ENCODE measurements at regions not wholly inside any gene's neighbourhood (a gene's known extent, or its start where the extent isn't known, plus 50 kb on each side); places are given as distances from the start of the nearest gene placed in this dataset.
"Not testable (repeated sequence)": the region's sequence is repeated elsewhere in the genome, so short reads cannot be mapped to it uniquely, and the experiment has no call there.

DNA sequence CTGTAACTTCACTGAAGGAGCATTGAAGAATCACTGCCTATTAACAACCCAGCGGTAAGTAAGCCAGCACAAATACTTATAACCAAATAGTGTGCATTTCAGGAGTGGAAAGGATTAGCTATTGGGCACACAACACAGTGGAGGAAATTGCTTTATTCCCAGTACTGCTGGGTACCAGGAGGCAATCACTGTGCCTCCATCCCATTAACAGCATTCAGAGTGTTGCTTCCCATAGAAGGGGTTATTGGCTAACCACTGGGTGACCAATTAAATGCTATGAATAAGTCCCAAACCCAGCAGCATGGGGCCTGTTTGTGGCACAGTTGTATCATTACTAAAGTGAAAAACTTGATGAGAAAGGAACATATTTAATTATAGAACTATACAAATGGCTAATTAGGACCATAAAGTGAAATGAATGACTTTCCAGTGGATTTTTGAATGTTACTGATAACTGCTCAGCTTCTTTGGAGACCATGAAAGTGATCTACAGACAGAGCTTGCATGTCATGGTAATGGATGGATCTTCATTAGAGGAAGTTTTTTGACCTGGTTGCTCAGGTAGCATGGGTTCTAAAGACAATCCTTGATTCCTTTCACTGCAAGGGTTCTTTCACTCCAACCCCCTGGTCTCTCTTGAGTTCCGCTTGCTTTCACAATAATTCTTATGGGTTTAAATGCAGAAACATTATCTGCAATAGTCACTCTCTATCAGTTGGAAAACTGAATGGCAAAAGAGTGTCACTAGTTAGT is 413.3 kb upstream of the RORB start:
- H2AFZ ChIP-seq (ENCODE audit: low read length), result no peak overlapping the region
- no peaks in the 10 kb centered on the region for H3K79me2 ChIP-seq (ENCODE audit: insufficient read depth, low read depth, low read length)
- H3K4me1 ChIP-seq (ENCODE audit: insufficient read depth, low read length, poor library complexity, severe bottlenecking), result no peaks in the 10 kb centered on the region
- ChIA-PET CTCF (ENCODE audit: unreplicated experiment) (no interaction called here), POLR2A (no interaction called here)
- H3K36me3 ChIP-seq (ENCODE audit: insufficient read depth, low read length), result no peaks in the 10 kb centered on the region
- no peak overlapping the region for H3K4me2 ChIP-seq (ENCODE audit: low read length)
- intact Hi-C loops (cut with micrococcal nuclease; ENCODE audit: unreplicated experiment), result no loop called here
- TF ChIP-seq EZH2phosphoT487 (IDR thresholded peaks at IDR 0.05; ENCODE audit: borderline replicate concordance, low read depth, low read length), result no peak
- H3K27ac ChIP-seq (ENCODE audit: low read depth, low read length, poor library complexity, severe bottlenecking), result no peak overlapping the region
- no peaks in the 10 kb centered on the region for H3K9me2 ChIP-seq (ENCODE audit: insufficient read depth, low read length)
- DNase-seq (ENCODE audit: low spot score), result no peak
- H4K20me1 ChIP-seq (ENCODE audit: insufficient read depth, low read length), result no peaks in the 10 kb centered on the region
- H3K4me3 ChIP-seq (ENCODE audit: low read depth, low read length, poor library complexity, severe bottlenecking), result no peak overlapping the region
- BruUV-seq (replicated peaks), result no TSS peak
- no peaks in the 10 kb centered on the region for H3K9me3 ChIP-seq (ENCODE audit: low read length)

DNA sequence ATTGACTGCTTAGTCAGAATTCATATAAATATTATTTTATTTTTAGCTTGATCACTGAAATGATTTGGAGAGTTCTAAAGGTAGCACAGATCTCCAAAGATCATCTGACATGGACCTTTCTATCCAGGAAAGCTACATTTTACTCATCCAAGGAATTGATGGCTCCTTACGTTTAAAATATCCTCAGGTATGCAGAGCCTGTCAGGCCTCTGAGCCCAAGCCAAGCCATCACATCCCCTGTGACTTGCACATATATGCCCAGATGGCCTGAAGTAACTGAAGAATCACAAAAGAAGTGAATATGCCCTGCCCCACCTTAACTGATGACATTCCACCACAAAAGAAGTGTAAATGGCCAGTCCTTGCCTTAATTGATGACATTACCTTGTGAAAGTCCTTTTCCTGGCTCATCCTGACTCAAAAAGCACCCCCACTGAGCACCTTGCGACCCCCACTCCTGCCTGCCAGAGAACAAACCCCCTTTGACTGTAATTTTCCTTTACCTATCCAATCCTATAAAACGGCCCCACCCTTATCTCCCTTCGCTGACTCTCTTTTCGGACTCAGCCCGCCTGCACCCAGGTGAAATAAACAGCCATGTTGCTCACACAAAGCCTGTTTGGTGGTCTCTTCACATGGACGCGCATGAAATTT is 411.6 kb upstream of the RORB start:
- intact Hi-C loops (cut with micrococcal nuclease; ENCODE audit: unreplicated experiment); H2AFZ ChIP-seq (ENCODE audit: low read length); DNase-seq (ENCODE audit: low spot score); CTCF ChIA-PET (ENCODE audit: unreplicated experiment); BruUV-seq (replicated peaks); H3K4me1 ChIP-seq (ENCODE audit: insufficient read depth, low read length, poor library complexity, severe bottlenecking); H3K9me2 ChIP-seq (ENCODE audit: insufficient read depth, low read length); H3K9me3 ChIP-seq (ENCODE audit: low read length); H4K20me1 ChIP-seq (ENCODE audit: insufficient read depth, low read length); H3K36me3 ChIP-seq (ENCODE audit: insufficient read depth, low read length); POLR2A ChIA-PET; H3K79me2 ChIP-seq (ENCODE audit: insufficient read depth, low read depth, low read length); H3K27ac ChIP-seq (ENCODE audit: low read depth, low read length, poor library complexity, severe bottlenecking); H3K4me3 ChIP-seq (ENCODE audit: low read depth, low read length, poor library complexity, severe bottlenecking); H3K4me2 ChIP-seq (ENCODE audit: low read length): not testable (repeated sequence)

DNA sequence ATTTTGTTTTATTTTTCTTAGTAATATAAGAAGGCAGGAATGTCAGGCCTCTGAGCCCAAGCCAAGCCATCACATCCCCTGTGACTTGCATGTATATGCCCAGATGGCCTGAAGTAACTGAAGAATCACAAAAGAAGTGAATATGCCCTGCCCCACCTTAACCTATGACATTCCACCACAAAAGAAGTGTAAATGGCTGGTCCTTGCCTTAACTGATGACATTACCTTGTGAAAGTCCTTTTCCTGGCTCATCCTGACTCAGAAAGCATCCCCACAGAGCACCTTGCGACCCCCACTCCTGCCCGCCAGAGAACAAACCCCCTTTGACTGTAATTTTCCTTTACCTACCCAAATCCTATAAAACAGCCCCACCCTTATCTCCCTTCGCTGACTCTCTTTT is 406.2 kb upstream of the RORB start:
- H3K9me3 ChIP-seq (ENCODE audit: low read length); DNase-seq (ENCODE audit: low spot score); H3K36me3 ChIP-seq (ENCODE audit: insufficient read depth, low read length); intact Hi-C loops (cut with micrococcal nuclease; ENCODE audit: unreplicated experiment); H3K9me2 ChIP-seq (ENCODE audit: insufficient read depth, low read length); POLR2A ChIA-PET; BruUV-seq (replicated peaks); H3K79me2 ChIP-seq (ENCODE audit: insufficient read depth, low read depth, low read length); CTCF ChIA-PET (ENCODE audit: unreplicated experiment); H3K27ac ChIP-seq (ENCODE audit: low read depth, low read length, poor library complexity, severe bottlenecking); H2AFZ ChIP-seq (ENCODE audit: low read length); H3K4me3 ChIP-seq (ENCODE audit: low read depth, low read length, poor library complexity, severe bottlenecking); H3K4me1 ChIP-seq (ENCODE audit: insufficient read depth, low read length, poor library complexity, severe bottlenecking); H4K20me1 ChIP-seq (ENCODE audit: insufficient read depth, low read length); H3K4me2 ChIP-seq (ENCODE audit: low read length): not testable (repeated sequence)

DNA sequence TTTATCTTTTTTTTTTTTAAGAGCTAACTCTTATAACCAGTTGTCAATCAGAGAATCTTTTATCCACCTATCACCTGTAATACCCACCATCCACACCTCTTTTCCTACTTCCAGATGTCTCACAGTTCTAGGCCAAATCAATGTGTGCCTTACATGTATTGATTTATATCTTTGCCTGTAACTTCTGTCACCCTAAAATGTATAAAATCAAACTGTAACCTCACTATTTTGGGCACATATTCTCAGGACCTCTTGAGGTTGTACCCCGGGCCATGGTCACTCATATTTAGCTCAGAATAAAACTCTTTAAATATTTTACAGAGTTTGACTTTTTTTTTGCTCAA is 404.7 kb upstream of the RORB start:
- Histone ChIP-seq H3K4me3 (ENCODE audit: low read depth, low read length, poor library complexity, severe bottlenecking) (no peak overlapping the region), H3K9me3 (ENCODE audit: low read length) (no peaks in the 10 kb centered on the region), H3K4me2 (ENCODE audit: low read length) (no peak overlapping the region), H3K9me2 (ENCODE audit: insufficient read depth, low read length) (no peaks in the 10 kb centered on the region), H4K20me1 (ENCODE audit: insufficient read depth, low read length) (no peaks in the 10 kb centered on the region), H3K36me3 (ENCODE audit: insufficient read depth, low read length) (no peaks in the 10 kb centered on the region), H3K79me2 (ENCODE audit: insufficient read depth, low read depth, low read length) (no peaks in the 10 kb centered on the region), H2AFZ (ENCODE audit: low read length) (no peak overlapping the region), H3K27ac (ENCODE audit: low read depth, low read length, poor library complexity, severe bottlenecking) (no peak overlapping the region), H3K4me1 (ENCODE audit: insufficient read depth, low read length, poor library complexity, severe bottlenecking) (no peaks in the 10 kb centered on the region)
- DNase-seq (ENCODE audit: low spot score), result no peak
- POLR2A ChIA-PET, result no interaction called here
- CTCF ChIA-PET (ENCODE audit: unreplicated experiment), result no interaction called here
- TF ChIP-seq, protein P1, sequence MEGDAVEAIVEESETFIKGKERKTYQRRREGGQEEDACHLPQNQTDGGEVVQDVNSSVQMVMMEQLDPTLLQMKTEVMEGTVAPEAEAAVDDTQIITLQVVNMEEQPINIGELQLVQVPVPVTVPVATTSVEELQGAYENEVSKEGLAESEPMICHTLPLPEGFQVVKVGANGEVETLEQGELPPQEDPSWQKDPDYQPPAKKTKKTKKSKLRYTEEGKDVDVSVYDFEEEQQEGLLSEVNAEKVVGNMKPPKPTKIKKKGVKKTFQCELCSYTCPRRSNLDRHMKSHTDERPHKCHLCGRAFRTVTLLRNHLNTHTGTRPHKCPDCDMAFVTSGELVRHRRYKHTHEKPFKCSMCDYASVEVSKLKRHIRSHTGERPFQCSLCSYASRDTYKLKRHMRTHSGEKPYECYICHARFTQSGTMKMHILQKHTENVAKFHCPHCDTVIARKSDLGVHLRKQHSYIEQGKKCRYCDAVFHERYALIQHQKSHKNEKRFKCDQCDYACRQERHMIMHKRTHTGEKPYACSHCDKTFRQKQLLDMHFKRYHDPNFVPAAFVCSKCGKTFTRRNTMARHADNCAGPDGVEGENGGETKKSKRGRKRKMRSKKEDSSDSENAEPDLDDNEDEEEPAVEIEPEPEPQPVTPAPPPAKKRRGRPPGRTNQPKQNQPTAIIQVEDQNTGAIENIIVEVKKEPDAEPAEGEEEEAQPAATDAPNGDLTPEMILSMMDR (conservative IDR thresholded peaks at IDR 0.05; ENCODE audit: low read length), result no peak
- TF ChIP-seq EZH2phosphoT487 (IDR thresholded peaks at IDR 0.05; ENCODE audit: borderline replicate concordance, low read depth, low read length), result no peak
- intact Hi-C loops (cut with micrococcal nuclease; ENCODE audit: unreplicated experiment), result no loop called here
- no TSS peak for BruUV-seq (replicated peaks)

DNA sequence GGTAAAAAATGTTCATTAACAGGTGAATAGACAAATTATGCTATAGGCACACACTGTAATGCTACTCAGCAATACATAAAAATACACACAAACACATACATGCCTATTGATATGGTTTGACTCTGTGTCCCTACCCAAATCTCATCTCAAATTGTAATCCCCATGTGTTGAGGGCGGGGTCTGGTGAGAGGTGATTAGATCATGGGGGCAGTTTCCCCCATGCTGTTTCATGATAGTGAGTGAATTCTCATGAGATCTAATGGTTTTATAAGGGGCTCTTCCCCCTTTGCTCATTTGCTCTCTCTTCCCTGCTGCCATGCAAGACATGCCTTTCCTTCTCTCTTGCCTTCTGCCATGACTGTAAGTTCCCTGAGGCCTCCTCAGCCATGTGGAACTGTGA is 403.1 kb upstream of the RORB start:
- H3K9me2 ChIP-seq (ENCODE audit: insufficient read depth, low read length); H3K4me2 ChIP-seq (ENCODE audit: low read length); BruUV-seq (replicated peaks); H3K9me3 ChIP-seq (ENCODE audit: low read length); H4K20me1 ChIP-seq (ENCODE audit: insufficient read depth, low read length); H3K36me3 ChIP-seq (ENCODE audit: insufficient read depth, low read length); H2AFZ ChIP-seq (ENCODE audit: low read length); H3K79me2 ChIP-seq (ENCODE audit: insufficient read depth, low read depth, low read length); intact Hi-C loops (cut with micrococcal nuclease; ENCODE audit: unreplicated experiment); CTCF ChIA-PET (ENCODE audit: unreplicated experiment); H3K4me3 ChIP-seq (ENCODE audit: low read depth, low read length, poor library complexity, severe bottlenecking); H3K4me1 ChIP-seq (ENCODE audit: insufficient read depth, low read length, poor library complexity, severe bottlenecking); H3K27ac ChIP-seq (ENCODE audit: low read depth, low read length, poor library complexity, severe bottlenecking); DNase-seq (ENCODE audit: low spot score): not testable (repeated sequence)
- POLR2A ChIA-PET, result interaction anchor here (0.6 kb wide), 1 partner anchor 1678 kb away, joined by 4 read pairs; no protein-coding TSS in a partner anchor

Measured in OCI-LY7 (cell line).